NCI-H1105 (cell line): ENCODE measurements at regions not wholly inside any gene's neighbourhood (a gene's known extent, or its start where the extent isn't known, plus 50 kb on each side); places are given as distances from the start of the nearest gene placed in this dataset.

Source experiments
- DNase-seq: peaks from one replicate; lab custom pipeline; 2025; lab: John Stamatoyannopoulos, UW

DNA sequence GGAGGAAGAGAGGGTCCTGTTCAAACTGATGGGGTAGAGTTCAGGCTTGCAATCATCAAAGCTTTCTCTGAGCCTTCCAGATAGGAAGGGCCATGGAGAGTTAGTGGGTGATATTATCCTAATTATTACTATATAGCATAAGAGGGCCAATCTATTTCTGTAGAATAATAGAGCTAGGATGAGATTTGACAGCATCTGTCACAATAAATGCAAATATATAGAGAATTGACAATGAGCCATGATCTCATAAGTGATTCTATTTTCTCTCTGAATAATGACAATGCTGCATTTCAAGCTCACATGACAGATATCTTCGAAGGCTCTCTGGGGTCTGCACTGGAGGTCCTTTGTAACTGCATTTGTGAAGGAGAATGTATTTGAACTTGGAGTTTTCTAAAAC is 521.9 kb upstream of the CELF4 start:
- DNase-seq: no peak

- DNase-seq: no peak
These were observed 515.9 kb upstream of the CELF4 start for GRCh38 chr18:38081516-38081915.

DNA sequence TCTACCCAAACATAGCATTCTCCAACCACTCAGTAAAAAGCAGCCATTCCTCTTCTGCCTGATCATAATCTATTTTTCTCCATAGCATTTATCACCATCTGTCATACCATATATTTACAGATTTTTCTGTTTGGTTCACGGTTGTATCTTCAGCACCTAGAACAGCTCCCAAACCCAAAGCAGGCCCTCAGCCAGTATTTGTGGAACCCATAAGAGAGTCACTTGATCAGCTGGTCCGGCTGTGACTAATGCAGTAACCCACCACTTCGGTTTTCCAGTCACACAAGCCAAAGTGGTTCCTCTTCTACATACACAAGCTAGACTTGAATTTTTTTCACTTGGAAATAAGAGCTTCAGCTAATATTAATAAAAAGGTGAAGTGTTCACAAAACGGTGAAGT is 511.6 kb upstream of the CELF4 start:
- no peak for DNase-seq

- no peak for DNase-seq
These were observed 510.9 kb upstream of the CELF4 start for GRCh38 chr18:38076346-38077070.

DNA sequence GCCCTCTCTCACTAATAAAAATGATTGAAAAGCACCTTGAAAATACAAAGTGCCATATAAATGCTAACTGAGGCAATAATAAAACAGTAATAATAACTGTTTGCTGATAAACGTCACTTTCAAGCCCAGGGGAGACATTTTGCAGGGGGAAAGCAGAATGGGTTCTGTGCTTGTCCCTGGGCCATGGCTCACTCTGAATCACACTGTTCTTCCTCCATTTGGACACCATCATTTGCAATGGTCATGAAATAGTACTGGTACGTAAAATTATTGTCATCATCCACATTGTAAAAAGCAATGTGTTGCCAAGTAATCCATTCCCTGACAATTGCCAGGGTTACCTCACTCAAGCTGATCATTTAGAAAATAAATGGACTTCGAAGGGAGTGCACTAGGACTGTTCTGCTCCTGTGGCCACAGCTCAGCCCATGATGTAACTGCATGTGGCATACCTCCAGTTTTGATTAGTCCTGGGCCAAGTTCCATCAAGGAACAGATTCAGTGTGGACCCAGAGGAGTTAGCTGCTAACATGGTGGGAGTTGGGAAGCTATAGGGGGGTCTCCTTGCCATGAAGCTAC is 508.8 kb upstream of the CELF4 start:
- no peak for DNase-seq

DNA sequence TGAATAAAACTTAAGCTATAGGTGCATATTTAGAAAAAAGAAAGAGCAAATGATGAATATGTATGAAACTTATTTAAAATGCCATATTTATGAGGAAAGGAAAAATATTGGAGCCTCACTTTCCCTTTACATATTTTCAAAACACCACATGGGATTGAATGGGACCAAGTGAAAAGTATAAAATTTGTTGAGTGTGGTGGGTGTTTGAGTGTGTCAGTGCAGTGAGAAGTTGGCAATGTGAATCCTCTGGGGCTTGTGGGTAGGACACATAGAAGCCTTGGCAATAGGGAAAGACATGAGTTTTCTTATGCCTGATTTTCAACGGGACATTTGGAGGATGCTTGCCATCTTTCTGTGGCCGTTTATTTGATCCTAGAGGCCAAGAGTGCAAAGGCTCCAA is 502.2 kb upstream of the CELF4 start:
- no peak for DNase-seq

GRCh38 chr18:38067086-38067485 is 501.5 kb upstream of the CELF4 start:
- no peak for DNase-seq

GRCh38 chr18:38052879-38053590 is 487.4 kb upstream of the CELF4 start:
- DNase-seq: no peak

DNA sequence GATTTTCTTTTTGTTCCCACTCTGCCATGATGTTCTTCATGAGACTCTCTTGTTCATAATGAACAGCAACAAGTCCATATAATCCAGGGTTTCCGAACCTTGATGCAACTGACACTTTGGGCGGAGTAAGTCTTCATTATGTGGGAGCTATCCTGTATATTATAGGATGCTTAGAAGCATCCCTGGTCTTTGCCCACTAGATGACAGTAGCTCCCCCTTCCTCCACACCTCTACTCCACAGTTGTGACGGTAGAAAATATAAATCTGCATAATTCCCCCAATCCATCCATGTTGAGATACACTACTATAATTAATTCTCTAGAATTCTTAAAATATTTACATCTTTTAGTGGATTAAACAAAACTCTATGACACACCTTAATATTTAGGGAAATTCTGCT is 482.2 kb upstream of the CELF4 start:
- DNase-seq: no peak

- DNase-seq: no peak
These were observed 481.1 kb upstream of the CELF4 start for GRCh38 chr18:38046651-38047050.

- DNase-seq: no peak
These were observed 480.2 kb upstream of the CELF4 start for GRCh38 chr18:38045845-38046244.

GRCh38 chr18:38042211-38042890 is 476.8 kb upstream of the CELF4 start:
- no peak for DNase-seq

GRCh38 chr18:38038242-38038641 is 472.6 kb upstream of the CELF4 start:
- DNase-seq: no peak

- DNase-seq: no peak
These were observed 469.6 kb upstream of the CELF4 start for GRCh38 chr18:38035193-38035592.

DNA sequence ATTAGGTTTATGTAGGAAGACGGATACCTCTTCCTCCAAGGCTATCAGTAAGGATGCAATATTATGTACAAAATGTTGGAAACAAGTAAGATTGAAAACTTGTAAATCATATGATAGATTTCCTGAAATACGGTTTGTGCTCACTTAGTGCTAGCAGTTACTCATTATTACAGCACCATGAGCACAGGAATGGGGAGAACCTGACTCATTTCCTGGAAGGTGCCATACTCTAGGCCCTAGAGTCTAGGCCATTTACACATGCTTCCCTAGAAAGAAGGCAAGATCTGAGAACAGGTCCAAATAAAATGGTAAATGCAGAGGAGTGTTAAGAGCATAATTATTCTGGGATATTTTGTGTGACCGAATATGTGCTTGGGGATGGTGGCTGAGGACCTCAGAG is 467.7 kb upstream of the CELF4 start:
- DNase-seq: no peak

DNA sequence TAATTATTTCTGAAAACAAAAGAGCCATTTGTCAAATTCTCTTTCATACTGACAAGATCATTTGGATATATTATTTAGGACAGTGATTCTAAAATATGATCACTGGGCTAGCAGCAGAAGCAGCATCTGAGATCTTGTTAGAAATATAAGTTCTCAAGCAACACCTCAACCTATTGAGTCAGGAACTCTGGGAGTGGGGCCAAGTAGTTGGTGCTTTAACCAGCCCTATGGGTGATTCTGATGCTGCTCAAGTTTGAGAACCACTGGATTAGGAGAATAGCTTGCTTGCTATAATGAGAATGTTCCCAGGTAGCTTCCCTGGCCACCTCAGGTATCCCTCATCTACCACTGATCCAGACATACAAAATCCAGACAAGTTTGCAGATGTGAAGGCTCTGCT is 466.9 kb upstream of the CELF4 start:
- no peak for DNase-seq

GRCh38 chr18:38028946-38029345 is 463.3 kb upstream of the CELF4 start:
- DNase-seq: no peak

DNA sequence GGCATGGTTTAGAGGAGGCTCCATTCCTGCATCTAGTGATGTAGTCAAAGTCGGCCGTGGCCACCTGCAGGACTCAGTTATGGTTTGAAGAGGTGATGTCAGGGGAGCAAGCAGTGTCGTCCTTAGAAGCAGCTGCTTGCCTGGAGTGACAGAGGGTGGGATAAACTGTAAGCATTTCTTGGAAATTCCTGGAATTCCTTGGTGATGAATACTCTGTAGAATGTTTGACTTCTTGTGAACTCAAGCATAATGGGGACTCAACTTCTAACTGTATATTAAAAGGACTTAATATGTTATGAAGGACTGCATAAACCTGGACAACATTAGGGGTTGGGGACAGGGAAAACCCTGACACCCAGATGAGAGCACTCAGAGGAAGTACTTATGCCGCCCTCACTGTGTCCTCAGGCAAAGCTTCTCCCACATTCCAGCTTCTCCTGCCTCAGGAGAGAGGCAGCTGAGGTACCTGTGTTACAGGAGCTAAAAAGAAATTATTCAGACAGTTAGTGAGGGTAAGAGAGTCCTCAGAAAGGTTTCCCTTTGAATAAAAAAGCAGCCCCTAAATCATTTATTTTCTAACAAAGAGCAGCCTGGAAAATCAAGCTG is 459.9 kb upstream of the CELF4 start:
- DNase-seq: no peak

DNA sequence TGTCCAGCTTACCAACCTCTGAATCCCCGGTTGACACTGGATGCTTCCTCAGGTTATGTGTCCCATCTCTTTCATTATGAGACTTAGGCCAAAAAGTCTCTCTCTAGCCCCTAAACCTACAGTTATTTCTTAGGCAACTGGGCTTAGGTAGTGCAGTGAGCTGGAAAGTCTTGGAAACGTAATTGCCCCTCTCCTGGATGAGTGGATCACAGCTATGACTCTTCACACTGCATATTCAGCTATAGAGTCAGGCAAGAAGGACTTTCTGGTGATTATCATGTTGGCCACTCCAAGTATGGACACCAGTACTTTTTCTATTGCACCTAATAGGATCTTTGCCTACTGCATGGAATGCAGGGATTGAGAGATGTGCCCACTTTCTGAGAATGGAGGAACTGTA is 458.3 kb upstream of the CELF4 start:
- DNase-seq: no peak

DNA sequence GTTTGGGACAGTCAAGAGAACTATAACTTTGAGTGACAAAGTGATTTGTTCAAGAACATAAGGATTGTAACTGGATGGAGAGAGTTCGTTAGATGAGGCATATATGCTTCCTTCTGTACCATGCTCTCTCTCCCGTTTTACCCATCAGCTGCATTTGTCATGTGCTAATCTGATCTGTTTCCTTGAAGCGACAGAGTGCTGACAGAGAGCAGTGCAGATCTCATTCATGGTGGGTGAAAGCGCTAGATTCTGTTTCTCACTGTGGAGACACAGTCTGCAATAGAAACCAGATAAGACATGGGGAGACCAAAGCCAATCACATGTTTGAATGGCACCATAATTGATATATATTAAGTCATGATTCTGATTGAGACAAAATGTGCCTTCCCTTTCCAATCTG is 456.6 kb upstream of the CELF4 start:
- no peak for DNase-seq

- DNase-seq: no peak
These were observed 453.7 kb upstream of the CELF4 start for GRCh38 chr18:38019292-38019691.
